NCI-H524 treated with DMSO at 0.1 percent for 48 hours (cell line): ENCODE measurements at regions not wholly inside any gene's neighbourhood (a gene's known extent, or its start where the extent isn't known, plus 50 kb on each side); places are given as distances from the start of the nearest gene placed in this dataset.
A peak's percentile ranks its signal among the peaks of the same experiment; 100 is the strongest.
"Not testable (repeated sequence)": the region's sequence is repeated elsewhere in the genome, so short reads cannot be mapped to it uniquely, and the experiment has no call there.

ENCODE experiments used
- DNase-seq: peaks from one replicate; lab custom pipeline; 2025; lab: John Stamatoyannopoulos, UW

DNA sequence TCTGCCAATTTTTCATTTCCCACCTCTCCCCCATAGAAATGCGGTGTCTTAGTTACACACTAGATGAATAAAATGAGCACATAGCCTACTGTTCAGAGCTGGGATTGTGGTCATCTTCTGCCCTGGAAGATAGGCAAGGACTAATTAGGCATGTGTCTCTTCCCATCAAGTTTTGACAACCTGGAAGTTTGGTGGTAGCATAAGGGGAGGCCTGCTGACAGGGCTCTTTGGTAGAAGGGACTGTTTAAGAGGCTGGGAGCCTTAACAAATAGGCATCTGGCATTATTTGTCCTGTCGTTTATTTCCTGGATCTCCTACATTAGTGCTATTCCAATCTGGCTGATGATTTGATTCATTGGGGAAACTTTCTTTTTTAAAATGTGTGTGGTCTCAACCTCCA is 512.3 kb downstream of the ZNF385D start:
- DNase-seq: no peak

DNA sequence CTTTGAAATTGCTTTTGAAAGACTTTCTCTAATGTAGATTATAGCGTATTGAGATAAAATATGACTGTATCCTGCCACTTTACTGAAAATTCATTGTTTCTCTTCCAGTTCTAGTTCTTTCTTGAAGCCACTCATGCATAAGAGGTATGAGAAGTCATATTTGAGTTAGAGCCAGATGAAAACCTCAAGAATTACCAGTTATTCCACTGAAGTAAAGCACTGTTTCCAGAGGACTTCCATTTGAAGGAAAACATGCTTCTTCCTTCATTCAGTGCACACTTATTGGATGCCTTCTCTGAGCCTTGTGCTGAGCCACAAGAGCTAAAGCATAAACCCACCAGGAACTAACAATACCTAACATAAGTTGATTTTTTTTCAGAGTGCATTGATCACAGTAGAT is 513.4 kb downstream of the ZNF385D start:
- DNase-seq: no peak

DNA sequence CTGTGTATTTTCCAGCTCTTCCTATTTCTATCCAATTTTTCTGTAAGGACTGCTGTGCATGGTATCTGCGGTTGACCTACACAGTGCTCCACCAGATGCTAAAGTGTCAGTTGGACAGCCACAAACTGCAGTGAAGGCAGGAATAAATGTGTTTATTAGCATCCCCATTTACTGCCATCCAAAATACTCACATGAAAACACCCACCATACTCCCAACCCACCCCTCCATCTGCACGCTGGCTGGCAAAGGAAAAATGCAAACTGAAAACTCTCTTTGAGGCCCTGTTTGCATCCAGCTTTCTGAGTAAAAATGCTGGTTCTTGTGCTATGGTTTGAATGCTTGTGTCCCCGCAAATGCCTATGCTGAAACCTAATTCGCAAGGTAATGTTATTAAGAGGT is 515.5 kb downstream of the ZNF385D start:
- no peak for DNase-seq

DNA sequence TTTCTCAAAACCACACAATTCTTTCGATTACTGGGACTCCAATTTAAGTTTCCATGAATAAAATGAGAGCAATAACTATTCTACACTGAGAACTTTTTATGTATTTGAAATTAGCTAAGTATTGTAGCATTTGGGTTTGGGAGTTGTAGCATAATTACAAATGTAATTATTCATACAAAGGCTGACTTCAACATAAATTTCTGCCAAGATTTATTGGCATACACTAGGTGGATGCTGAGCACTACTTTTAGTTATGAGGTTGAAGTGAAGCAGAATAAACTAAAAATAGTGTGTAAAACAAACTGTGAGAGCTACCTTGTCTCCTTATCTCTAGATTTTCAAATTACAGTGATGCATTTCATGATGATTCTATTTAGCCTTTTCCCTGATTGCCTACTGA is 516.1 kb downstream of the ZNF385D start:
- DNase-seq: no peak

DNA sequence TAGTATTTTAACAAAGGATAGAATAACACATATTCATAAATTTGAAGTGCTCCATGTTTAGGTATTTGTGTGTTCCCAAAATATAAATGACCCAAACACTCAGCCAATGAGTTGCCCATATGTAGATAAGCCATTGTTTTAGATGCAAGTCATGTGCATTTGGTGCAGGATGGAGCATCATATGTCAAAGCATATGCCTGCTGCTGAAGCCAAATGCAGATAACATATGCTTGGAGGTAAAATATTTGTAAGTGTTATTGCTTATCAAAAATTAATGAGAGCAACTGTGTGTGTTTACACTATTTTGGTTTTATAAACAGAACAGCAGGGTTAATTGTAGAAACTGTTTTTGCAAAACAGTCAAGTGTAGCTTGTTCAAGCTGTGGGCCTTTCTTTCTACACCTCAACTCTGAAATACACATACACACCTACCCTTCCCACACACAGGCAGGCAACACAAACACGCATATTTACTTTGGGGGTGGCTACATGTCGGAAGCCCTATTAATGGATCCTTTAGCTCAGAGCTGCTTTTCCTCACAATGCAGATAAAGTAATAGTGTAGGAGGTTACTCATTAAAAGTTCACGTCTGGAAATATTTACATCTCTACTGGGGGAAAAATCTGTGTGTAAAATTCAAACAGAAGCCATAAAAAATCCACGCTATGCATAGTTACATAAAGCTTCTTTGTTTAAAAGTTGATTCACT is 521.4 kb downstream of the ZNF385D start:
- no peak for DNase-seq

DNA sequence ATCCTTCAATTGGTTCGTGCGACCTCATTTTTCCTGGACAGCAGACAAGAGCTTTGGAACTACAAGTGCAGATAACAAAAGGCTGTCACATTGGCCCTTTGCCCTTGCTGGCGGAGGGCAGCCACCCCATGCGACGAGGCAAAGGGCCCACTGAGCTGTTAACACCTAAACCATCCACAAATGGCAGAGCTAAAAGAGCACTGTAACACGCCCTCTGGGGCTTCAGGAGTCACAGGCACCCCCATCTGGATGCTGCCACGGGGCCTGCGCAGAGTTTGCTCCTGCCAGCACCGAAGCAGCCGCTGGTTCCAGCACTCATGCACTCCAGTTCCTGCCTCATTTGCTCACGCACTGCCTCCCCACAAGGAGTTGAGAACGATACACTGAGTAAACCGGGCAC is 524.9 kb downstream of the ZNF385D start:
- DNase-seq: no peak

DNA sequence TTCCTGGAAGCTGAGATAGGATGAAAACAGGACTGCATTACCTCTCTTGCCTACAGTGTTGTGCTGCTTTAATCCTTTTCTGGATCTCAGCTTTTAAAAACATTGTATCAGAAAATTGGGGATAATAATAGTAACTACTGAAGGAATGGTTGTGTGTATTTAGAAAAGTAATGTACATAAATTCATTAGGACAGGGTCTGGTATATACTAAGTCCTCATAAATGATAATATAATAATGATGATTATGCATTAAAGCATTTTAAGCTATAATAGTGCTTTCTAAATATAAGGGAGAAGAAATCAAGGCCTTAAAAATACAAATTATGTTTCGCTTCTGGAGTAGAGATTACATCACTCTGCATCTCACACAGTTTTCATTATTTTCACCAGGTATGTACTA is 530.1 kb downstream of the ZNF385D start:
- DNase-seq: no peak

DNA sequence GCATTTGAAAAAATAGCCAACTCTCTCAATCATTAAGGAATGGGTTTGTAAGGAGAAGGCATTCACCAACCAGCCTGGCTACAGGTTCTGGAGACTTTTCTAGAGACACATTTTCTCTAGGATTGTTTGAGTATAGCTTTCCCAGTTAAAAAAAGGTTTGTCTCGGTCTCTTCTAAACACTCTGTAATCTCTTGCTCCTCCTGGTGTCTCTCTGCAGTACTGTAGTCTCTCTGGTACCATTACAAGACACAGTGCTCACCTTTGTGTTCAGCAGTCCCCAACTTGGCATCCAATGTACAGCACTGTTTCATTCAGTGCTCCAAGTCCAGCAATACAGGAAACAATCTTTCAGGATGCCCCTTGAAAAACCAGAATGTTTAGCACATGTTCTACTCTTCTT is 534.4 kb downstream of the ZNF385D start:
- no peak for DNase-seq

DNA sequence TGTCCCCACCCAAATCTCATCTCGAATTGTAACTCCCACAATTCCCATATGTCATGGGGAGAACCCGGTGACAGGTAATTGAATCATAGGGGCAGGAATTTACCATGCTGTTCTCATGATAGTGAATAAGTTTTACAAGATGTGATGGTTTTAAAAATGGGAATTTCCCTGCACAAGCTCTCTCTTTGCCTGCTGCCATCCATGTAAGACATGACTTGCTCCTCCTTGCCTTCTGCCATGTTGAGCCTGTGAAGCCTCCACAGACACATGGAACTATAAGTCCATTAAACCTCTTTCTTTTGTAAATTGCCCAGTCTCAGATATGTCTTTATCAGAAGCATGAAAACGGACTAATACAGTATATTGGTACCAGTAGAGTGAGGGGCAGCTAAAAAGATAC is 546.9 kb downstream of the ZNF385D start:
- not testable (repeated sequence) for DNase-seq

DNA sequence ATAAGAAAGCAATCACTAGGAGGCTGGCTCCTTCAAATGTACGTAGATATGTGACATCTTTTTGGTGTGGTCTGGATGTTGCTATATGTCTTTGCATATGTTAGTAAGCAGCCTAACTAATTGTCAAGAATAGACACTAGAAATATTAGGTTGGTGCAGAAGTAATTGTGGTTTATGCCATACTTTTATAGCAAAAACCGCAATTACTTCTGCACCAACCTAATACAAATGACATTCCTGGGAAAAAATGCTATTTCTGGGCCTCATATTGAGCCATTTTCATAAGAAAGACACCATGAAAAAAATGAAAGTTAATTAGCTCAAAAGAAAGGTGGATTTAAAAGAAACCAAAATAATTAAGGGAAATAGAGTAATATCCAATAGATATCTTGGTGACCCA is 555.8 kb downstream of the ZNF385D start:
- no peak for DNase-seq

DNA sequence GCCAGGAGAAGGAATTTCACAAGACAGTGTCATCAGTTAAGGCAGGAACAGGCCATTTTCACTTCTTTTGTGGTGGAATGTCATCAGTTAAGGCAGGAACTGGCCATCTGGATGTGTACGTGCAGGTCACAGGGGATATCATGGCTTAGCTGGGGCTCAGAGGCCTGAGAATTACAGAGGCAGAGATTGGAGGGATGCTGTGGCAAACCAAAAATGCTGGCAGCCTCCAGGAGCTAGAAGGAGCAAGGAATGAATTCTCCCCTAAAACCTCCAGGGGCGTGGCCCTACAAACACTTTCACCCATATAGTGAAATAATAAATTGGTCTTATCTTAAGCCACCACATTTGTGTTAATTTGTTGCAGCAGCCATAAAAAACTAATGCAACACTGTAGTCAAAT is 557.0 kb downstream of the ZNF385D start:
- not testable (repeated sequence) for DNase-seq

DNA sequence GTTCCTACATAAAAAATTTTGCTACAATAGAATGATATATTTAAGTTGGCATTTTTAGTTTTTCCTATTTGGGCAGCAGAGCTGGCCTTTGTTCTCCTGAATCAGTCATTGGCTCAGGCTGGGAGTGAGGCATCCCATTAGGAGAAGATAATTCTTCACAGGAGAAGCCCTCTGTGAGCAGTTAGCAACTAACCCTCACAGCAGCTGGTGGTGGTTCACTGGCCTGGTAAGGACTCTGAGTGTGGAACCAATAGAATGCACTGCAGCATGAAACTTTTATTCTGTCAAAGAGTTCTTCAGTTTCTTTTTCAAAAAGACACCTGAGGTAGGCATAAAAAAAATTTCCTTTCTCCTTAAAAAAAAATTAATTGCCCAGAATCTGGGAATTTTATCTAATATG is 562.6 kb downstream of the ZNF385D start:
- DNase-seq: no peak

DNA sequence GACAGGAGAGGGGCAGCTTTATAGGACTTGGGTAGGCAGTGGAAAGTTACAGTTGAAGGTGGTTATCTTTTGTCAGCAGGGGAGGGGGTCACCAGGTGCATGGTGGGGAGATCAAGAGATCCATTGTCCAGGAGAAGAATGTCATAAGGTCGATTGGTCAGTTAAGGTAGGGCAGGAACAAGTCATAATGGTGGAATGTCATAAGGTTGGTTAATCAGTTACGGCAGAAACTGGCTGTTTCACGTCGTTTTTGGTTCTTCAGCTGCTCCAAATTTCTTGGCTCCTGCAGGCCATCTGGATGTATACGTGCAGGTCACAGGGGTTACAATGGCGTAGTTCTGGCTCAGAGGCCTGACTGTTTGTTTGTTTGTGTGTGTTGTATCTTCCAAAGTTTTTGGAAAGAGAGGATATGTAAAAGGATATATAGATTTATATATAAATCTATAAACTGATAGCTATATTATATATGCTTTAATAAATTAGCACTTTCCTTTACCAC is 565.1 kb downstream of the ZNF385D start:
- no peak for DNase-seq

DNA sequence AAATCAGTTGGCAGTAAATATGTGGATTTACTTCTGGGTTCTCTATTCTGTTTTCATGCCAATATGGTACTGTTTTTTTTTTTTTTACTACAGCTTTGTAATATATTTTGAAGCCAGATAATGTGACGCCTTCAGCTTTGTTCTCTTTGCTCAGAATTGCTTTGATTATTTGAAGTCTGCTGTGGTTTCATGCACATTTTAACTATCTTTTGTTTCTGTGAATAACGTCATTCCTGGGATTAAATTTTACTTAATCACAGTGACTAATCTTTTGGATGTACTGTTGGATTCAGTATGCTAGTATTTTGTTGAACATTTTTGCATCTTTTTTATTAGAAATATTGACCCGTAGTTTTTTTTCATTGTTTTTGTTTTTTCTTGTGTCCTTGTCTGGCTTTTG is 576.5 kb downstream of the ZNF385D start:
- no peak for DNase-seq

DNA sequence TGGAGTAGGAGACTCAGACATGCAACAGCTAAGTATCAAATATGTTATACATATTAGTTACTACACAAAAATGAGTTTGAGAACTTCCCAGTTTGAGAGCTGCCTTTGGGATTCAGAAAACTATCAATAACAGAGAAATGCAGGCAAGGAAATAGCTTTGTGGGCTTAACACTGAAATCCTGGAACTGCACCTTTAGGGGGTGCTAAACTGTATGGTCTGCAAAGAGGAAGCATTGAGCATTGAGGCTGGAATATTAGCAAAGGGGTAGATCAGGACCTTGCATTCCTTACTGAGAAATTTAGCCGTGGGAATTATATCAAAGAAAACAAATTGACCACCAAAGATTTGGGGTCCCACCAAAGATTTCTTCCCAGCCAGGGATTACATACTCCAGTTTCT is 580.0 kb downstream of the ZNF385D start:
- no peak for DNase-seq

DNA sequence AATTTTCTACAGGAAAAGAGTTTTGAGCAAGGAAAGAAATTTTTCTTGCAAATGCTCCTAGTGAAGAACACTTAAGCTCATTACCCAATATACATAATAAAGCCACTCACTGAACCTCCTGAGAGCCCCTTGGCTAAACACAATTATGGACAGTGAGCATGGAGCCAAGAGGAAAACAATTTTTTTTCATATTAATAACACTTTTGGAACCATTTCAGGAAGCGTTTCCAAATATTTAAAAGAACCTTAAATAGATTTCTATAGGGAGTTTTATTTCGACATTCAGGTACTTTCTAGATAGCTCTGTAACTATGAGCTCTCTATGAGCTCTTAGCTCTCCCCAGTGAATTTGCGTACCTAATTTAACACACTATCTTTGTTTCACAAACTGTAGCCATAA is 581.1 kb downstream of the ZNF385D start:
- no peak for DNase-seq

DNA sequence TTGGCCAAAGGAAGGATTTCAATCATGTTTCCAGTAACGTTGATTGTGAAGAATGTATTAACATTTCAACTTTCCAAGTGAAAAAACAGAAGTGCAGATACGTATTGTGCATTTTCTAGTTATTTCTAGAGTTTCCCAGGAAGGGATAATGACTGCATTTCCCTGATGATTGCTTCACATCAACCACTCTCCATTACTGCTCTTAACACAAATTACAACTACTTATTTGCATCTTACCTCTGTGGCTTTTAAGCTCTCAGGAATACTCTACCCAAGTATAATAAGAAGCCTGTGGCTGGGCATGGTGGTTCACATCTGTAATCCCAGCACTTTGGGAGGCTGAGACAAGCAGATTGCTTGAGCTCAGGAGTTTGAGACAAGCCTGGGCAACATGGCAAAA is 582.5 kb downstream of the ZNF385D start:
- no peak for DNase-seq

DNA sequence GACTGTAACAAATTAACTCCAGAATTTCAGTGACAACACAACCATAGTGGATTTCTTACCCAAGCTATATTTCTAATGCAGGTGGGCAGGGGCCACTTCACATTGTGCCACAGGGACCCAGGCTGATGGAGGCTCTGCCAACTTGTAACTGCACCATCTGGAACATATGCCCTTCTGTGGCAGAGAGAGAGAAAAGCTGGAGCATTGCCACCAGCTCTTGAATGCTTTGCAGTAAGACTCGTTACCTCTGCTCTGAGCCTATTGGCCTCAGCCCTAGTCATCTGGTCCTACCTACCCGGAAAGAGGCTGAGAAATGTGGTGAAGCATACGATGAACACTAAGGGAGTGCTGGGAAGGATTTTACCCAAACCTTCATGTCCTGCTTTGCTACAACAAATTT is 587.1 kb downstream of the ZNF385D start:
- peak; percentile 69 for DNase-seq

DNA sequence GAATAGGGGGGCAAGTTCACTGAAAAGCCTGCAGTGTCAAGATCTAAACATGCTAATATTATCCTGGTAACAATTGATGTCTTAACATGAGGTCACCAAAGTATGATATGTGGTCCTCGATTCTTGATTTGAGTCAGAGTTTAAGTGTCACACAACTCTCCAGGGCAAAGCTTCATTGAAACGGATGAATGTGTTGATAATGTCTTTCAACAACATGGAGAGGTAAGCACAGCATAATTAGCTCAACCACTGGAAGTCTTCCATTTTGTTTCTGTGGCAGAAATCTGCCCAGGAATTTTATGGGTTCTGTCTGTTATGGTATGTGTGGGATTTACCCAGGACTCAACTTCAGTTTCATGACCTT is 591.5 kb downstream of the ZNF385D start:
- no peak for DNase-seq

DNA sequence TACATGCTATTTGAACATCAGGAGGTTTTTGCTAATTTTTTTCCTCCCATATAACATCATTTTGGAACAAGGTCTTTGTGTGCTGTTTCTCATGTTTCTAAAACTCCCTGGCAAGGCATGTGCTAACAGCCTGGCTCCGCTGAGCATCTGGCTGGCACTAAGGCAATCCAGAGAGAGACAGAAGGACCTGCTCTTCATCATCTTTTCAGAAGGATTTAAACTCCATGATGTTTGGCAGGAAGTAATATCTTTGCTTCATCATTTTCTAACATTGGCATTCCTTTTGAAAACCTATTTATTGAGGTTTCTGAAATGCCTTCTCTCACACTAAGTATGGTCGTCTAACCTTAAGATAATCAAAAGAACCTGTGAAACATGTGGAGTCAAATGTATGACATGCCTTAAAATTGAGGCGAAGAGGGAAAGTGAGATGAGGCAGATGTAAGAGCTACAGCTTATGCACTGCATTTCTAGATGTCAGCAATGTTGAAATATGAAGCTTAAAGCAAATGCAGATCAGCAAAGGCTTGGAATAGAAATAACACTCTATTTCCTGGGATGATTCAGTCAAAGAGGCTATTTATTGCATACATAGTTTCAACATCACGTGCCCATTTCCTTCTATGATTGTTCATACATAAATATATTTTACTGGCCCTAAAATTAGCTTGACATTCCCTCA is 592.0 kb downstream of the ZNF385D start:
- DNase-seq: no peak

DNA sequence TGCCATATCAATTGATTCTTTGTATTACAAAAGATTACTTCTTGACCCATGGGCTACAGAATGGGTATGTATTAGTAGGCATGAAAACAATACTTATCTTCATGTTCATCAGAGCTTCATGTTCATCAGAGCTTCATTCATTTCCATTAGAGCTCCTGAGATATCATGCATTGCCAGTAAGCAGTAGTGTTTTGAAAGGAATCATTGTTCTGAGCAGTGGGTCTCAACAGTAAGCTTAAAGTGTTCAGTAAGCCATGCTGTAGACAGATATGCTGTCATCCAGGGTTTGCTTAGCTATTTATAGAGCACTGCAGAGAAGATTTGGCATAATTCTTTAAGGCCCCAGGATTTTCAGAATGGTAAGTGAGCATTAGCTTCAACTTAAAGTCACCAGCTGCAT is 596.1 kb downstream of the ZNF385D start:
- DNase-seq: no peak

DNA sequence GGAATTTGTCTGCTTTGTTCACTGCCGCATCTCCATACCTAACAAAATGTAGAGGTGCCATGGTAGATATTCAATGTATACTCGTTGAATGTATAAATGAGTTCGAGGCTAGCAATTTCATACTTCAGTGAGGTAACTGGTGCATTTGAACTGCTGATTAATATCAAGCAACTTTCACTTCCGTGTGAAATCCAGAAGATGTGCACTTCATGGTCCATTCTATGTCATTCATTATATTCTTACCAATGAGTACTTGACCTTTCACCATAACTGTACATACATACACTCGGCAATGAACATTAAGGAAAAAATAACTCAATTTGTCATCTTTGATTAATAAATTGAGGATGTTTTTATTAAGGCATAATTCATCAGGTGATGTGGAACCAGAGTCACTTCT is 598.5 kb downstream of the ZNF385D start:
- no peak for DNase-seq

DNA sequence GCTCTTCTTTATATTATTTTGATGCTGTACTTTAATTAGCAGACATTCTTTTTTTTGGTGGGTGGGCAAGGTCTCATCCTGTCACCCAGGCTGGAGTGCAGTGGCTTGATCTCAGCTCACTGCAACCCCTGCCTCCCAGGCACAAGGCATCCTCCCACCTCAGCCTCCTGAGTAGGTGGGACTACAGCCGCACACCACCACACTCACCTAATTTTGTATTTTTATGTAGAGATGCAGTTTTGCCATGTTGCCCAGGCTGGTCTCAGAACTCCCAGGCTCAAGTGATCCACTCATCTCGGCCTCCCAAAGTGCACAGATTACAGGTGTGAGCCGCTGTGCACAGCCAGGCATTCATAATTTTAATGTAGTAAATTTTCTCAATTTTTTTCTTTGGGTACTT is 608.1 kb downstream of the ZNF385D start:
- no peak for DNase-seq

DNA sequence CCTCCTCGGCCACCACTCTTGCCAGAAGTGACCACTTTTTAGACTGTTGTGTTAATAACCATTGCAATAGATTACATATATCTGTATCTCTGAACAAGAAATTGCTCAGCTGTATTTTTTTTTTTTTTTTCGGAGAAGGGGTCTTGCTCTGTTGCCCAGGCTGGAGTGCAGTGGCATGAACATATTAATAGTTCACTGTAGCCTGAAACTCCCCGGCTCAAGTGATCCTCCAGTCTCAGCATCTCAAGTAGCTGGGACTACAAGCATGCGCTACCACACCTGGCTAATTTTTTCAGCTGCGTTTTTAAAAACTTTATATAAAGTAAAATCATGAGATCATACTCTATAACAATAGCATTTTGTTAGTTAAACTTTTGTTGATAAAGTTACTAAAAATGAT is 609.0 kb downstream of the ZNF385D start:
- no peak for DNase-seq
